RWPE2 (cell line): ENCODE measurements at regions not wholly inside any gene's neighbourhood (a gene's known extent, or its start where the extent isn't known, plus 50 kb on each side); places are given as distances from the start of the nearest gene placed in this dataset.

Source experiments
- ATAC-seq: fragments of 200-7000 bp; cut with Tn5 transposase; 3 replicates; pipeline ENCODE4 v1.9.1; 2021; ENCODE audit warnings: low read depth
- DNase-seq: peaks from one replicate; pipeline ENCODE4 v3.0.0-alpha.2; 2020; ENCODE audit warnings: low spot score
- H3K27ac ChIP-seq: fragments of 450-650 bp; 2 replicates; pipeline ENCODE4 v1.5.1; 2017; ENCODE audit warnings: mild to moderate bottlenecking; ENCODE audit not compliant: poor library complexity, severe bottlenecking
- H3K27me3 ChIP-seq: fragments of 250-450 bp; sonication (Bioruptor Pico); 2 replicates; pipeline ENCODE4 v1.5.1; 2021; ENCODE audit warnings: mild to moderate bottlenecking, moderate library complexity; ENCODE audit not compliant: insufficient read depth, poor library complexity, severe bottlenecking
- H3K36me3 ChIP-seq: fragments of 250-450 bp; sonication (Bioruptor Pico); 2 replicates; pipeline ENCODE4 v1.5.1; 2020; ENCODE audit warnings: low read depth, mild to moderate bottlenecking, moderate library complexity
- H3K4me1 ChIP-seq: fragments of 250-450 bp; sonication (Bioruptor Pico); 2 replicates; pipeline ENCODE4 v1.5.1; 2021; ENCODE audit warnings: mild to moderate bottlenecking, moderate library complexity; ENCODE audit not compliant: insufficient read depth, poor library complexity, severe bottlenecking
- H3K4me3 ChIP-seq: fragments of 250-450 bp; sonication (Bioruptor Pico); 2 replicates; pipeline ENCODE4 v1.5.1; 2021; ENCODE audit warnings: mild to moderate bottlenecking, moderate library complexity; ENCODE audit not compliant: severe bottlenecking
- H3K9me3 ChIP-seq: fragments of 250-450 bp; sonication (Bioruptor Pico); 2 replicates; pipeline ENCODE4 v1.5.1; 2021; ENCODE audit warnings: mild to moderate bottlenecking, moderate library complexity; ENCODE audit not compliant: severe bottlenecking
- TF ChIP-seq, protein P1 (sequence below): fragments of 450-650 bp; IDR thresholded peaks from one replicate; pipeline ENCODE4 v1.5.1; 2017; ENCODE audit warnings: mild to moderate bottlenecking, moderate library complexity; ENCODE audit not compliant: poor library complexity, severe bottlenecking

DNA sequence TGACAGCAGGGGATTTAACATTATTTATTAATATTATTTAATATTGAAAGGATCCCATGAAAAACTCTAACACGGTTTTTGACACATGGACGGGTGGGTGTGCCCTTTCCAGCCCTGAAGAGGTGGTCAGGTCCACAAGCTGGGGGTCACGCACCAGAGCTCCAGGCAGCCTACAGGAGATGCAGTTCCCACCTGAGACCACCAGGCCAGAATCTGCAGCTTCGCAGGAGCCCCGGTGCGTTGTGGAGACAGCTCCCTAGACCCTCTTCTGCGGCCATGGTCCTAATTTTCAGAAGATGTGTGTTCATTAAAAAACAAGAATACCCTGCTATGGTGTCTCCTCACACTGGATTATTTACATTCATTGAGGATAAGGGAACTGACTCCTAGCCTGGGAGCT, 331.1 kb downstream of the C16orf95 start:
- H3K27me3 ChIP-seq: no peaks in the 10 kb centered on the region
- no peak overlapping the region for H3K4me3 ChIP-seq
- TF ChIP-seq, protein P1, sequence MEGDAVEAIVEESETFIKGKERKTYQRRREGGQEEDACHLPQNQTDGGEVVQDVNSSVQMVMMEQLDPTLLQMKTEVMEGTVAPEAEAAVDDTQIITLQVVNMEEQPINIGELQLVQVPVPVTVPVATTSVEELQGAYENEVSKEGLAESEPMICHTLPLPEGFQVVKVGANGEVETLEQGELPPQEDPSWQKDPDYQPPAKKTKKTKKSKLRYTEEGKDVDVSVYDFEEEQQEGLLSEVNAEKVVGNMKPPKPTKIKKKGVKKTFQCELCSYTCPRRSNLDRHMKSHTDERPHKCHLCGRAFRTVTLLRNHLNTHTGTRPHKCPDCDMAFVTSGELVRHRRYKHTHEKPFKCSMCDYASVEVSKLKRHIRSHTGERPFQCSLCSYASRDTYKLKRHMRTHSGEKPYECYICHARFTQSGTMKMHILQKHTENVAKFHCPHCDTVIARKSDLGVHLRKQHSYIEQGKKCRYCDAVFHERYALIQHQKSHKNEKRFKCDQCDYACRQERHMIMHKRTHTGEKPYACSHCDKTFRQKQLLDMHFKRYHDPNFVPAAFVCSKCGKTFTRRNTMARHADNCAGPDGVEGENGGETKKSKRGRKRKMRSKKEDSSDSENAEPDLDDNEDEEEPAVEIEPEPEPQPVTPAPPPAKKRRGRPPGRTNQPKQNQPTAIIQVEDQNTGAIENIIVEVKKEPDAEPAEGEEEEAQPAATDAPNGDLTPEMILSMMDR: no peak
- no peaks in the 10 kb centered on the region for H3K4me1 ChIP-seq
- H3K36me3 ChIP-seq: no peaks in the 10 kb centered on the region
- H3K9me3 ChIP-seq: no peaks in the 10 kb centered on the region
- ATAC-seq: no peak
- peak; percentile 21 for DNase-seq
- no peak overlapping the region for H3K27ac ChIP-seq

DNA sequence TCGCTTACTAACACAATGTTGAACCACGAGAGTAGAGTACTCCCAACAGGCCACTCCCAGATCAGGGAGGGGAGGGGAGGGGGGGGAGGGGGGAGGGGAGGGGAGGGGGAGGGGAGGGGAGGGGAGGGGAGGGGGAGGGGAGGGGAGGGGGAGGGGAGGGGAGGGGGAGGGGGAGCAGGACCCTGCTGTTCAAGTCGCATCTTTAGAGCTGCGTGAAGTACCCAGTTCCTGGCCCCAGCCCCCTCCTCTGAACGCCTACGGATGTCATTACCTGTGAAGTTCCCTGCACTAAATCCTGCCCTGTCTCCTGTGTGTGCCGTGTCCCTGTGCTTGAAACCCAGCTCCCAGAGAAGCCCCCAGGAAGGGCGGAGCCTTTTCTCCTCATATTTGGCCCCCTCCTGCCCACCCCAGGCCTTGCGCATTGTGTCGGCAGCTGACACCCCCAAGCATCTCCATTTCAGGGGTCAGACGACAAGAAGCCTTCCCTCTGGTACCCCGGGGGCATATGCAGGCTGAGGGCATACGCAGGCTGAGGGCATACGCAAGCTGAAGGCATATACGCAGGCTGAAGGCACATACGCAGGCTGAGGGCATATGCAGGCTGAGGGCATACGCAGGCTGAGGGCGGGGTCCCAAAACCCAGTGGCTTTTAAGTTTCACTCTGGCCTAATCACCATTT, 330.2 kb downstream of the C16orf95 start:
- ATAC-seq (no peak), DNase-seq (no peak)
- Histone ChIP-seq H3K9me3 (no peaks in the 10 kb centered on the region), H3K36me3 (no peaks in the 10 kb centered on the region), H3K27ac (no peak overlapping the region), H3K4me1 (no peaks in the 10 kb centered on the region), H3K27me3 (no peaks in the 10 kb centered on the region), H3K4me3 (no peak overlapping the region)
- TF ChIP-seq, protein P1: no peak

DNA sequence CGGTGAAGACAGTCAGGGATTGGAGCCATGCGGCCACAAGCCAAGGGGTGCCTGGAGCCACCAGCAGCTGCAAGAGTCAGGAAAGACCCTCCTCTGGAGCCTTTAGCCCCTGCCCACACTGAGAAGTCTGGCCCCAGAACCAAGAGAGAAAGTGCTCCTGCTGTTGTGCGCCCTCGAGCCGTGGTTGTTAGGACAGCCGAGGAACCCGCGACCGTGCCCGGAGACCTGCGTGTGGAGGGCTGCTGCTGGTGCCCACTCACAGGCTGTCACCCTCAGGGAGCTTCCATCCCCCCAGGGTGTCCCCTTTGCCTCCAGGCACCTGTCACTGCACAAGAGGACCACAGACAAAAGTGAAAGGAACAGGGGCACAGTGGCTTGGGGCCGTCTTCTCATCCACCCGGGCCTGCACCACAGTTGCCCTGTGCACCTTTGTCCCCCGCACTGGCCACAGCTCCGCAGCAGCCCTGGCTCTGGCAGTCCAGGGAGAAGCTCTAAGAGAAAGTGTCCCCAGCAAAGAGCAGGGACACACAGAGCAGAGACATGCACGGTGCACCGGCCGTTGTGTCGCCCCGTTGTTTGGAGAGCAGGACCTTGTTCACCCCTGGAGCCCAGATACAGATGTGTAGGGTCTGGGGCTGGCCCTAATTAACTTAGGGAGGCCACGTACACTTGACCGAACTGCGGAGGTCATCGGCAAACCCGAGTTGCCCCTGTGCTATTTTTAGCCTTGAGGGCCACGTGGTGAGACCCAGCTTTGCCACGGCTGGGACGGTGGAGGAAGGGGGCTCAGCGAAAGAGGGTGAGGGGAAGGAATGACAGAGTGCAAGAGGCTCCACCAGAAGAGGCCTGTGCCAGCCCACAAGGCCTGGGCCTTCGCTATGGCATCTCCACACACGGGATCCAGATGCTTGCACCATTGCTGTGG, 329.2 kb downstream of the C16orf95 start:
- Histone ChIP-seq H3K36me3 (no peaks in the 10 kb centered on the region), H3K9me3 (no peaks in the 10 kb centered on the region), H3K4me1 (no peaks in the 10 kb centered on the region), H3K4me3 (no peak overlapping the region), H3K27me3 (no peaks in the 10 kb centered on the region), H3K27ac (no peak overlapping the region)
- TF ChIP-seq, protein P1: no peak
- DNase-seq: no peak
- no peak for ATAC-seq

DNA sequence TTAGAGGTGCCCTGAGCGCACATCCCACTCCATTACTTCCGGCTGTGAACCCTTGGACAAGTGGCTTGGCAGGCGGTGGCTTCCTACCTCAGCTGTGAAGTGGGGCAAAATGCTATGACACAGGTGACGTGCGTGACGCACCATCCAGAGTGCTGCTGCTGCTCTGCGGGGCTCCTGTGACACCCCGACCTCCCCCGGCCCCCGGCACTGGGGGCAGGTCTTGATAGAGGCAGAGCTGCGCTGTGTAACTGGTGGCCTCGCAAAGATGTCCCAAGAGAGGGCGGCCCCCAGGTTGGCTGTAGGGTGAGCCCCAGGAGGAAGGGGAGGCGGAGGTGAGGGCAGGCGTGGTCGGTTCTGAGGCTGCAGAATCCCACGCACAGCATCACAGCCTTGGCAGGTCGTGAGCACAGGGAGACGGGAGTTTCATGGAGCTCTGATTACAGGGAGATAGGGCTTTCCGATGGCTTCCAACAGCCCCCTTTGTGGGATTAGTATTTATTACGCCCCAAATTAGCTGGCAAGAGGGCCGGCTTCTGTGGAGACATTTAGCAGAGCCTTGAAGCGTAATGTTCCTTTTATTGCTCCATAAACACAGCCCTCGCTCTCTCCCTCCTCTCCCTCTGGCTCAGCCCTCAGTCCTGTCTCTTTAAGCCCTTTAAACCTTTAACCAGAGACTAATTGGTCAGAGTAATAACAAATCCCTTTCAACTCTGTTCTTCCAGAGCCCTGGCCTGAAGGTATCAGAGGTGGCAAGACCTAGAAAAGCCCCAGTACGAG, 328.1 kb downstream of the C16orf95 start:
- DNase-seq (no peak), ATAC-seq (no peak)
- H3K4me3 ChIP-seq: no peak overlapping the region
- H3K27ac ChIP-seq: no peak overlapping the region
- H3K36me3 ChIP-seq: no peaks in the 10 kb centered on the region
- no peaks in the 10 kb centered on the region for H3K27me3 ChIP-seq
- no peaks in the 10 kb centered on the region for H3K4me1 ChIP-seq
- no peaks in the 10 kb centered on the region for H3K9me3 ChIP-seq
- TF ChIP-seq, protein P1: no peak
